Upper lobe of right lung (tissue), 1 donor: ENCODE measurements at regions not wholly inside any gene's neighbourhood (a gene's known extent, or its start where the extent isn't known, plus 50 kb on each side); places are given as distances from the start of the nearest gene placed in this dataset.

Experiments
- ATAC-seq: fragments of 200-7000 bp; cut with Tn5 transposase; one replicate; pipeline ENCODE4 v1.9.1; 2020; ENCODE audit warnings: mild to moderate bottlenecking, moderate library complexity
- DNase-seq: peaks from one replicate; pipeline ENCODE4 v3.0.0-alpha.2; 2020
- H3K27ac ChIP-seq: fragments of 200-600 bp; one replicate; pipeline ENCODE4 v1.8.0; 2022
- H3K27me3 ChIP-seq: fragments of 200-600 bp; one replicate; pipeline ENCODE4 v1.8.0; 2022; ENCODE audit warnings: mild to moderate bottlenecking
- H3K36me3 ChIP-seq: fragments of 200-600 bp; one replicate; pipeline ENCODE4 v1.8.0; 2022
- H3K4me1 ChIP-seq: fragments of 200-600 bp; one replicate; pipeline ENCODE4 v1.8.0; 2022
- H3K4me3 ChIP-seq: fragments of 200-600 bp; one replicate; pipeline ENCODE4 v1.8.0; 2022; ENCODE audit warnings: mild to moderate bottlenecking
- H3K9me3 ChIP-seq: fragments of 200-600 bp; one replicate; pipeline ENCODE4 v1.8.0; 2022
- intact Hi-C: fragments of 100-400 bp; cut with DNase I; formaldehyde crosslinking; loops from one replicate; pipeline ENCODE4 v1.11.0; 2022
- TF ChIP-seq, protein P1 (sequence below): fragments of 200-600 bp; IDR thresholded peaks from one replicate; pipeline ENCODE4 v1.8.0; 2022; ENCODE audit warnings: antibody characterized with exemption
- donor health status: DM: no; HTN: yes; CAD: no; lungs with severe emphysema.

DNA sequence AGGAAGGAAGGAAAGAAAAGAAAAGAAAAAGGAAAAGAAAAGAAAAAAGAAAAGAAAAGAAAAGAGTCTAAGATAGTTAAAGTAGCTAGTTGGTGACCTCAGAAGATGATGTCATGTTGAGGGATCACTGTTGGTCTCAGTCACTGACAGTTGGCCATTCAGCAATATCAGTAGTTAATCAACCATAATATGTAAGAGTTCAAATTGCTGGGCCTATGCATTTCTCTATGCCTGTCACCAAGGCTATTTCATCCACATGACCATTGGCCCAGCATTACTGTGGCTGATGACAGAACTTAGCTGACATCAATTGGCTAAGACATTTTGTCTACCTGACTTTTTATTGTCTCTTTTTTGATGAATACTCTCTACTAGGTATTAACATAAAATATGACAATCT lies 435.5 kb upstream of the CRIM1 start:
- Histone ChIP-seq H3K27me3 (no peaks in the 10 kb centered on the region), H3K4me3 (no peak overlapping the region), H3K9me3 (no peaks in the 10 kb centered on the region), H3K4me1 (no peaks in the 10 kb centered on the region), H3K36me3 (no peaks in the 10 kb centered on the region), H3K27ac (no peak overlapping the region)
- intact Hi-C loops, result no loop called here
- DNase-seq, result no peak
- no peak for ATAC-seq
- TF ChIP-seq, protein P1, sequence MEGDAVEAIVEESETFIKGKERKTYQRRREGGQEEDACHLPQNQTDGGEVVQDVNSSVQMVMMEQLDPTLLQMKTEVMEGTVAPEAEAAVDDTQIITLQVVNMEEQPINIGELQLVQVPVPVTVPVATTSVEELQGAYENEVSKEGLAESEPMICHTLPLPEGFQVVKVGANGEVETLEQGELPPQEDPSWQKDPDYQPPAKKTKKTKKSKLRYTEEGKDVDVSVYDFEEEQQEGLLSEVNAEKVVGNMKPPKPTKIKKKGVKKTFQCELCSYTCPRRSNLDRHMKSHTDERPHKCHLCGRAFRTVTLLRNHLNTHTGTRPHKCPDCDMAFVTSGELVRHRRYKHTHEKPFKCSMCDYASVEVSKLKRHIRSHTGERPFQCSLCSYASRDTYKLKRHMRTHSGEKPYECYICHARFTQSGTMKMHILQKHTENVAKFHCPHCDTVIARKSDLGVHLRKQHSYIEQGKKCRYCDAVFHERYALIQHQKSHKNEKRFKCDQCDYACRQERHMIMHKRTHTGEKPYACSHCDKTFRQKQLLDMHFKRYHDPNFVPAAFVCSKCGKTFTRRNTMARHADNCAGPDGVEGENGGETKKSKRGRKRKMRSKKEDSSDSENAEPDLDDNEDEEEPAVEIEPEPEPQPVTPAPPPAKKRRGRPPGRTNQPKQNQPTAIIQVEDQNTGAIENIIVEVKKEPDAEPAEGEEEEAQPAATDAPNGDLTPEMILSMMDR, result no peak

DNA sequence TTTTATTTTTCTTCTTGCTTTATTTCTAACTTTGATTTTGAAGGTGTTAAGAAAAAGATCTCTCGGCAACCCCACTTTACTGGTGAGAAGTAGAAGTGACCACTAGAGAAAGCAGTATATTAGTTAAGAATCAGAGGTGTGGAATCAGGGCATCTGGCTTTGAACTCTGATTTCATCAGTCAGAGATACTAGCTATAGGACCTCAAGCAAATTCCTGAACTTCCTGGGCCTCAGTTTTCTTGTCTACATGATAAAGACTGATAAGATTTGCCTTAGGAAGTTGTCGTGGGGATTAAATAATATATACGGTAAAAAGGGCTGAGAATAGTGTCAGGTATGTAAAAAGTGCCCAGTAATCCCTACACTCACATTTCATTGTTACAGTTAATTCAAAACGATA lies 440.3 kb upstream of the CRIM1 start:
- no peak overlapping the region for H3K27ac ChIP-seq
- TF ChIP-seq, protein P1, result no peak
- no peaks in the 10 kb centered on the region for H3K4me1 ChIP-seq
- DNase-seq, result no peak
- no peaks in the 10 kb centered on the region for H3K27me3 ChIP-seq
- intact Hi-C loops, result no loop called here
- H3K36me3 ChIP-seq, result no peaks in the 10 kb centered on the region
- no peak for ATAC-seq
- H3K4me3 ChIP-seq, result no peak overlapping the region
- no peaks in the 10 kb centered on the region for H3K9me3 ChIP-seq

DNA sequence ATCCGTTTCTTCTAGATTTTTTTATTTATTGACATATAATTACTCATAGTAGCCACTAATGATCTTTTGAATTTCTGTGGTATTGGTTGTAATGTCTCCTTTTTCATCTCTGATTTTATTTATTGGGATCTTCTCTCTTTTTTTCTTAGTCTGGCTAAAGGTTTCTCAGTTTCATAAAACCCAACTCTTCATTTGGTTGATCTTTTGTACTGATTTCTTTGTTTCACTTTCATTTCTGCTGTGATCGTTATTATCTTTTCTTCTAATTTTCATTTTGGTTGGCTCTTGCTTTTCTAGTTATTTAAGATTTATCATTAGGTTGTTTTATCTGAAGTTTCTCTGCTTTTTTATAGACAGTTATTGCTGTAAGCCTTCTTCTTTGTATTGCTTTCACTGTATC lies 463.6 kb upstream of the CRIM1 start:
- H3K4me3 ChIP-seq, result no peak overlapping the region
- DNase-seq (no peak), ATAC-seq (no peak)
- intact Hi-C loops, result no loop called here
- H3K4me1 ChIP-seq, result no peaks in the 10 kb centered on the region
- TF ChIP-seq, protein P1, result no peak
- H3K36me3 ChIP-seq, result no peaks in the 10 kb centered on the region
- no peak overlapping the region for H3K27ac ChIP-seq
- H3K9me3 ChIP-seq, result no peaks in the 10 kb centered on the region
- H3K27me3 ChIP-seq, result no peaks in the 10 kb centered on the region

DNA sequence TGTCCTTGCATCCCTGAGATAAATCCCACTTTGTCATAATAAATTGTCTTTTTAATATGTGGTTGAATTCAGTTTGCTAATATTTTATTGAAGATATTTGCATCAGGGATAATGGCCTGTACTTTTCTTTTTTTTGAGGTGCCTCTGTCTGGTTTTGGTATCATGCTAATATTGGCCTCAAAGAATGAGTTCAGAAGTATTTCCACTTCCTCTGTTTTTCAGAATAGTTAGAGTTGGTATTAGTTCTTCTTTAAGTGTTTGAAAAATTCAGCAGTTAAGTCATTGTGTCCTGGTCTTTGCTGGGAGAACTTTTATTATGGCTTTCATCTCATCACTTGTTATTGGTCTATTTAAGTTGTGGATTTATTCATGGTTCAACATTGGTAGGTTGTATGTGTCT lies 464.1 kb upstream of the CRIM1 start:
- ATAC-seq (no peak), DNase-seq (no peak)
- H3K27ac ChIP-seq, result no peak overlapping the region
- no peaks in the 10 kb centered on the region for H3K27me3 ChIP-seq
- H3K36me3 ChIP-seq, result no peaks in the 10 kb centered on the region
- TF ChIP-seq, protein P1, result no peak
- H3K4me3 ChIP-seq, result no peak overlapping the region
- no peaks in the 10 kb centered on the region for H3K9me3 ChIP-seq
- intact Hi-C loops, result no loop called here
- no peaks in the 10 kb centered on the region for H3K4me1 ChIP-seq

DNA sequence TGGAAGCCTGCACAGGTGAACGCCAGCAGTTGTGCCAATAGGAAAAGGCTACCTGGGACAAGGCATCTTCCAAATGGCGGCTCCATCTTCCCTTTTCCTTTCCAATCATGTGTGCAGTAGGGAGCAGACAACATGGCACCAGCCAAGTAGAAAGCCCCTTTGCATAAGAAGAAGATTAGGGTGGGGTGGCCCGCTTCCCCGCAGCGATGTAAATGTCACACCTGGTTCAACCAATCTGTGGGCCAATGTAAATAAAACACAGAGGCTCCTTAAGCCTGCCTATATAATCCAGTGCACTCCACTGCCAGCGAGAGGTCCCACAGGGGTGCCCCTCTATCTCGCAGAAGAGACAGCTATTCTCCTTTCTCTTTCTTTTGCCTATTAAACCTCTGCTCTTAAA lies 468.4 kb upstream of the CRIM1 start:
- Histone ChIP-seq H3K27me3 (no peaks in the 10 kb centered on the region), H3K4me1 (no peaks in the 10 kb centered on the region), H3K36me3 (no peaks in the 10 kb centered on the region), H3K9me3 (no peaks in the 10 kb centered on the region), H3K27ac (no peak overlapping the region), H3K4me3 (no peak overlapping the region)
- intact Hi-C loops, result no loop called here
- DNase-seq (no peak), ATAC-seq (no peak)
- TF ChIP-seq, protein P1, result no peak

DNA sequence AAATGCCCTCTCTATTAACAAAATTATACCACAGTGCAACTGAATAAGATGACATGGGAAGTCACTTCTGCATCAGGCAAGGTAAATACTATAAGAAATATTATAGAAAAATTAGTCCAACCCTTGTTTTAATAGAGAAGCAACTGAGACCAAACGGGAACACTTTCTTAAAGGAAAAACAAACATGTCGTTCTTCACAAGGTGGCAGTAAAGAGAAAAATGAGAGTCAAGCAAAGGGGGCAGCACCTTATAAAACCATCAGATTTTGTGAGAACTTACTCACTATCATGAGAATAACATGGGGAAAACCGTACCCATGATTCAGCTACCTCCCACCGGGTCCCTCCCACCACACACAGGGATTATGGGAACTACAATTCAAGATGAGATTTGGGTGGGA lies 481.7 kb upstream of the CRIM1 start:
- ATAC-seq (no peak), DNase-seq (no peak)
- no peaks in the 10 kb centered on the region for H3K9me3 ChIP-seq
- H3K4me3 ChIP-seq, result no peak overlapping the region
- TF ChIP-seq, protein P1, result no peak
- no peak overlapping the region for H3K27ac ChIP-seq
- no peaks in the 10 kb centered on the region for H3K27me3 ChIP-seq
- H3K4me1 ChIP-seq, result no peaks in the 10 kb centered on the region
- intact Hi-C loops, result no loop called here
- no peaks in the 10 kb centered on the region for H3K36me3 ChIP-seq
